ENCODE measurements at regions not wholly inside any gene's neighbourhood (a gene's known extent, or its start where the extent isn't known, plus 50 kb on each side); places are given as distances from the start of the nearest gene placed in this dataset.

GRCh38 chr3:150220799-150221198 lies 187.3 kb upstream of the TSC22D2 start:
- DNase-seq (ENCODE audit: low read depth in 4 of 4, low spot score in 1 of 4): no peak

- DNase-seq (ENCODE audit: low read depth in 4 of 4, low spot score in 1 of 4): no peak
Observed at GRCh38 chr3:150220041-150220440, 188.1 kb upstream of the TSC22D2 start.

- no peak for DNase-seq (ENCODE audit: low read depth in 4 of 4, low spot score in 1 of 4)
Observed at GRCh38 chr3:150218841-150219240, 189.3 kb upstream of the TSC22D2 start.

GRCh38 chr3:150218236-150218635 lies 189.9 kb upstream of the TSC22D2 start:
- DNase-seq (ENCODE audit: low read depth in 4 of 4, low spot score in 1 of 4): no peak

- DNase-seq (ENCODE audit: low read depth in 4 of 4, low spot score in 1 of 4): no peak
Observed at GRCh38 chr3:150217691-150218090, 190.4 kb upstream of the TSC22D2 start.

- DNase-seq (ENCODE audit: low read depth in 4 of 4, low spot score in 1 of 4): no peak
Observed at GRCh38 chr3:150216866-150217600, 191.1 kb upstream of the TSC22D2 start.

- no peak for DNase-seq (ENCODE audit: low read depth in 4 of 4, low spot score in 1 of 4)
Observed at GRCh38 chr3:150216041-150216811, 191.9 kb upstream of the TSC22D2 start.

- no peak for DNase-seq (ENCODE audit: low read depth in 4 of 4, low spot score in 1 of 4)
Observed at GRCh38 chr3:150215616-150216015, 192.5 kb upstream of the TSC22D2 start.

- no peak for DNase-seq (ENCODE audit: low read depth in 4 of 4, low spot score in 1 of 4)
Observed at GRCh38 chr3:150213577-150213976, 194.5 kb upstream of the TSC22D2 start.

GRCh38 chr3:150210461-150211110 lies 197.5 kb upstream of the TSC22D2 start:
- no peak for DNase-seq (ENCODE audit: low read depth in 4 of 4, low spot score in 1 of 4)

GRCh38 chr3:150203273-150203672 lies 204.8 kb upstream of the TSC22D2 start:
- DNase-seq (ENCODE audit: low read depth in 4 of 4, low spot score in 1 of 4): no peak

GRCh38 chr3:150202711-150203110 lies 205.4 kb upstream of the TSC22D2 start:
- DNase-seq (ENCODE audit: low read depth in 4 of 4, low spot score in 1 of 4): no peak

GRCh38 chr3:150194957-150195356 lies 213.1 kb upstream of the TSC22D2 start:
- no peak for DNase-seq (ENCODE audit: low read depth in 4 of 4, low spot score in 1 of 4)

- DNase-seq (ENCODE audit: low read depth in 4 of 4, low spot score in 1 of 4): no peak
Observed at GRCh38 chr3:150194513-150194912, 213.6 kb upstream of the TSC22D2 start.

- DNase-seq (ENCODE audit: low read depth in 4 of 4, low spot score in 1 of 4): no peak
Observed at GRCh38 chr3:150184426-150185071, 213.9 kb upstream of the PFN2 start.

GRCh38 chr3:150183678-150184425 lies 213.2 kb upstream of the PFN2 start:
- DNase-seq (ENCODE audit: low read depth in 4 of 4, low spot score in 1 of 4): peak in 3 of 4 experiments; percentile 9 to 21 (median 18)

- no peak for DNase-seq (ENCODE audit: low read depth in 4 of 4, low spot score in 1 of 4)
Observed at GRCh38 chr3:150180334-150180733, 209.6 kb upstream of the PFN2 start.

- DNase-seq (ENCODE audit: low read depth in 4 of 4, low spot score in 1 of 4): no peak
Observed at GRCh38 chr3:150179330-150179729, 208.6 kb upstream of the PFN2 start.

- no peak for DNase-seq (ENCODE audit: low read depth in 4 of 4, low spot score in 1 of 4)
Observed at GRCh38 chr3:150177673-150178381, 207.1 kb upstream of the PFN2 start.

- no peak for DNase-seq (ENCODE audit: low read depth in 4 of 4, low spot score in 1 of 4)
Observed at GRCh38 chr3:150174179-150174578, 203.5 kb upstream of the PFN2 start.

All from stimulated activated CD4-positive, alpha-beta T cell treated with anti-CD3 and anti-CD28 coated beads, Interleukin-1b, Interleukin-23, amount 100 ng/mL, for 24 hours (primary cell).